NOMO-1 treated with dmso at 0.1 percent for 144 hours (cell line): ENCODE measurements at regions not wholly inside any gene's neighbourhood (a gene's known extent, or its start where the extent isn't known, plus 50 kb on each side); places are given as distances from the start of the nearest gene placed in this dataset.

Experiments used
- DNase-seq: peaks from one replicate; lab custom pipeline; 2025; ENCODE audit not compliant: unreplicated experiment; lab: John Stamatoyannopoulos, UW

- no peak for DNase-seq
Measured at GRCh38 chr12:42977451-42978230, 388.1 kb upstream of the PRICKLE1 start.

DNA sequence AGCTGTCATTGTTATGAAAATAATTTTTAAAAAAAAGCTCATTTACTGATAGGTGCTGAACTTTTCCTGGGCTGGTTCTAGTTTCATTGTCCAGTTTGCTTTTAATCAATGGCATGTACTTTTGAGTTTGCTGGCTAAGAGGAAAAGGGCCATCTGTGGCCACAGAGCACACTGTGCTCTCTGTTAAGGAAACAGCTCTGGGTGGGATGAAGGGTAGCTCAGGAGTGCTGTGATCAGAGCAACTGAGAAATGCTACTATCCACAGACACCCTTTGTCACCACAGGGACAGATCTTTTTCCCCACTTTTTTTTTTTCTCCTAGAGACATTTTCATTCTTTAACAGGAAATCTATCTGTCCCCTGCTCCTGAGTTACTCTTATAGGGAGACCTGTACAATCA lies 387.1 kb upstream of the PRICKLE1 start:
- no peak for DNase-seq

GRCh38 chr12:42976122-42976521 lies 386.6 kb upstream of the PRICKLE1 start:
- DNase-seq: no peak

DNA sequence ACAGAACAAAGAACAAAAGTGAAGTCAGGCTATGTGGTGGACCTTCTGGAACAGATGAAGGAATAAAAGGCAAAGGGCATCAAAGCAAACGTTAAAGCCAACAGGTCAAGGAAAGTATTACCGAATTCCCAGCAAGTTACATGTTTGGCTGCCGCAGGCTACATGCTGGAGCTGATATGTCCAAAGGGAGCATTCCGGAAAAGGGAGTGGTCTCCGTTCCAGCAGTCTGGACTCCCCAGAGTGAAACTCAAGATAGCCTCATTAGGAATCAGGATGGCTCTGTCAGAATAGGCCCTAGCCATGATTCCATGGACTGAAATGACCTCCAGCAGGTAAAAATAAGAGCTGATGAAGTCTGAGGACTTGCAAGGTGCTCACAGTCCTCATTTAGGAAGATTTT lies 379.8 kb upstream of the PRICKLE1 start:
- DNase-seq: no peak

GRCh38 chr12:42968426-42968825 lies 378.9 kb upstream of the PRICKLE1 start:
- no peak for DNase-seq

GRCh38 chr12:42967850-42968249 lies 378.3 kb upstream of the PRICKLE1 start:
- DNase-seq: no peak

- DNase-seq: no peak
Measured at GRCh38 chr12:42963988-42964387, 374.4 kb upstream of the PRICKLE1 start.

DNA sequence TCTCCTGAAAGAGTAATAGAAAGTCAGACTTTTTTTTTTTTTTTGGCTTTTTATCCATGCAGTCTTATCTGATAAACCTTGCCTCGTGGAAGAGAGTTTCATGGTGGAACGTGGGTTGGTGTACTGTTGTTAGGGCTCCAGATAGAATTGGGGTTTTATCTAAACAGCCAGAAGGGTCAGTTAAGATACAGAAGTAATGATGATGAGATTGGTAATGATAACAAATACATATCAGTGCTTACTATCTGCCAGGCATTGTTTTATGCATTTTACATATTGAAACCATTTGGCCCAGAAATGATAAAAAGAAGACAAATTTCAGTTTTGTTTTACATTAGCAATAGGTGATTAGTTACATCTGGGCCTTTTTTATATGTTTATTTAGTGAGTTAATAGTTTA lies 372.8 kb upstream of the PRICKLE1 start:
- DNase-seq: no peak

- DNase-seq: no peak
Measured at GRCh38 chr12:42961395-42961794, 371.8 kb upstream of the PRICKLE1 start.

GRCh38 chr12:42960087-42960527 lies 370.6 kb upstream of the PRICKLE1 start:
- DNase-seq: no peak

GRCh38 chr12:42958291-42958674 lies 368.7 kb upstream of the PRICKLE1 start:
- DNase-seq: no peak

GRCh38 chr12:42957561-42958290 lies 368.2 kb upstream of the PRICKLE1 start:
- DNase-seq: no peak

DNA sequence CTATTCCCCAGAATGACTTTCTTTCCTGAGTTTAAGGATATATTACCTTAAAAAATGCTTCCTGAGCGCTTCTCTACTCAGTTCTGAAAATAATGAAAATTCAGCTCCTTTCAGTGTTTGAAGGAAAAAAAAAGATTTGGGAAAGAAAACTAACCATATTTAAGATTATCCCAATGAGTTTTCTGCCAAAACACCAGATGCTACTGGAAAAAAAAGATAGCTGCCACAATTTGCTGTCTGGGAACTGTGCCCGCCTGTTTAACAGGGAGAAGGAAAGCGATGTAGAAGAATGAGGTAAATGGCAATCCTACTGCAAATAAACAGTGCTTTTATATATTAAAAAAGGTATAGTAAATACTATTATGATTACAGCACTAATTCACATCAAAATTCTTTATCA lies 367.6 kb upstream of the PRICKLE1 start:
- no peak for DNase-seq

DNA sequence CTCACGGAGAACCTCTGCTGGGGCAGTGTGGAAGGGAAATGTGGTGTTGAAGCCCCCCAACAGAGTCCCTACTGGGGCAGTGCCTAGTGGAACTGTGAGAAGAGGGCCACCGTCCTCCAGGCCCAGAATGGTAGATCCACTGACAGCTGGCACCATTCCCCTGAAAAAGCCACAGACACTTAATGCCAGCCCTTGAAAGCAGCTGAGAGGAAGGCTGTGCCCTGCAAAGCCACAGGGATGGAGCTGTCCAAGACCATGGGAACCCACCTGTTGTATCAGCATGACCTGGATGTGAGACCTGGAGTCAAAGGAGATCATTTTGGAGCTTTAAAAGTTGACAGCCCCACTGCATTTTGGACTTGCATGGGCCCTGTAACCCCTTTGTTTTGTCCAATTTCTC lies 363.5 kb upstream of the PRICKLE1 start:
- no peak for DNase-seq

- no peak for DNase-seq
Measured at GRCh38 chr12:42946871-42947381, 357.4 kb upstream of the PRICKLE1 start.

DNA sequence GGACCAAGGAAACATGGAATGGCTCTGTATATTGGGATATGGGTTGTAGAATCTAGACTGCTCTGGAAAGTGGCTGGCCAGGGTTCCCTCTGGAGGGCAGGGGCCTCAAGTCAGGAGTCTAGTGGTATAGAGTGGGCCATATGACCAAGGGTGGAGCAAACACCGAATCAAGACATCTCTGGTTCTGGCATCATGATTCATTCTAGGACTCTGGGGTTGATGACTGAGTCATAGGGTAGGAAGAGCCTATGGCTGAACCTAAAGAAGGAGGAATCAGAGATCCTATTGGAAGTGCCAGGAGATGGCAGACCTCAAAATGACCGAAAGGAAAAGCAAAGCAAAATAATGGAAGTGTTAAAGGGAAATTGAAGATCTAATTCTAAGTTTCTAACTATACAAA lies 356.4 kb upstream of the PRICKLE1 start:
- DNase-seq: no peak

- no peak for DNase-seq
Measured at GRCh38 chr12:42944516-42944915, 355.0 kb upstream of the PRICKLE1 start.

DNA sequence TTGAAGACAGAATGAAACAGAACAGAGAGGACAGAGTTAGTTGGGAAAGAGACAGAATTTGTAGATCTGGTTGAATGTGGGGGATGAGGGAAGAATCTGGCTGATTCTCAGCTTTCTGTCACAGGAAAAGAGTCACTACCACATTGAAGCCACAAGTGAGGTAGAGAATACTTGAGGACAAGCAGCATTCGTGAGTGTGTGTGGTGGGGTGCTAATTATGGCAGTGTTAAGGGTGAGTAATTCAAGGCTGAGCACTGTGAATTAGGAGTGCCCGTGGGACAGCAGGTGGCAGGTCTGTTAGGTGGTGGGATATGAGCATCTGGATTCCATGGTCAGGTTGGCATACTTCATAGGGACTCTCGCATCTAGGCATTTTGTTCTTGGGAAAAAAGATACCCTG lies 347.4 kb upstream of the PRICKLE1 start:
- no peak for DNase-seq

- DNase-seq: no peak
Measured at GRCh38 chr12:42936260-42936659, 346.7 kb upstream of the PRICKLE1 start.

DNA sequence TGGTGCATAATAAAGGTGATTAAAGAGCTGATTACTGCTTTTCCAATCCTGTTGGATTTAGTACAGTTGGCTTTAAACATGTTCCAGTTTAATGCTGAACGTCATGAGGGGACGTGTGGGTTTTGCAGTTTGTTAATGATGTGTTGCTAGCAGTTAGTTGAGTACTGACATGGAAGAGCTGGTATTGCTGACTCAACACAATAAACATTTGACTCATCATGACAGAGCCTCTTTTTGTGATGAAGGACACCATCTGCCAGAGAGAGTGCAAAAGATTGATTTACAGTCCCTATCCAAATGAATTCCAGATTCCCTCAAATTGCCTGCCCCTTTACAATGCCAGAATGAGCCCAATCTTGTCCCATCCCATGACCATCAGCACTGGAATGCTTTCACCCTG lies 346.2 kb upstream of the PRICKLE1 start:
- no peak for DNase-seq

GRCh38 chr12:42935090-42935489 lies 345.5 kb upstream of the PRICKLE1 start:
- DNase-seq: no peak

DNA sequence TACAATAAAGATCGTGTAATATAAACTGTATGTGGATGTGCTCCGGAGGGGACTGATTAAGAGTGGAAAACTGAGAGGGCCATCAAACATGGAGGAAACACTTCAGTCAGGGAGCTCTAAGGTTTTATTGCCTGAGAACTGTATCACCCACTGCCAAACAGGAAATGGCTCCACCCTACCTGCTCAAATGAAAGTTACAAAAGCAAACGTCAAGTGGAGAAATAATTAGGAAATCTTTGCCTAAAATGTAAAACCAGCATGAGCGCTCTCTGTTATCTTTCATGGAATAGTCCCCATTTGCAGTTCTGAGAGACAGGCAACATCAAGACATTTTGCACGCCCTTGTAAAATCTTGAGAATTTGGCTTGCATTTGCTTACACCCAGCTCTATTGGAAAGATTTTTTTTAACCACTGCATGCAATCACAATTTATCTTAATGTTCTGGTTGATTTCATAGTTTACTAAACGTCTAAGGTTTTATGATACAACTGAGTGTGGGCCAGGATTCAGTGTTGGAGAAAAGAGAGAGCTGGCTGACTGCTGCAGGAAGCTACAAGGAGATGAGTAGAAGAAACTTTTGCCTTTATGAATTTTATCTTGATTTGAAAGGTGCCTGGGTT lies 344.0 kb upstream of the PRICKLE1 start:
- DNase-seq: no peak
